Astrocyte (in vitro differentiated cells and primary cell): ENCODE measurements at regions not wholly inside any gene's neighbourhood (a gene's known extent, or its start where the extent isn't known, plus 50 kb on each side); places are given as distances from the start of the nearest gene placed in this dataset.

Experiments
- DNase-seq: peaks from one replicate; pipeline ENCODE4 v3.0.0-alpha.2; 2010; ENCODE audit warnings: low read depth
- FAIRE-seq: peaks from 2 replicates; lab custom pipeline; 2011; peaks lifted over from hg19 to GRCh38; lab: Jason Lieb, UNC
- H2AFZ ChIP-seq: 2 replicates; pipeline ENCODE4 v1.6.0; 2012; ENCODE audit warnings: low read depth, low read length, inconsistent platforms
- H3K27ac ChIP-seq: 2 replicates; pipeline ENCODE4 v1.5.1; 2011; ENCODE audit warnings: low read depth, low read length, inconsistent platforms
- H3K27me3 ChIP-seq: 2 replicates; pipeline ENCODE4 v1.6.0; 2011; ENCODE audit warnings: low read length, inconsistent platforms; ENCODE audit not compliant: insufficient read depth
- H3K36me3 ChIP-seq: 2 replicates; pipeline ENCODE4 v1.5.1; 2011; ENCODE audit warnings: low read length, inconsistent platforms; ENCODE audit not compliant: insufficient read depth
- H3K4me1 ChIP-seq: 2 replicates; pipeline ENCODE4 v1.5.1; 2011; ENCODE audit warnings: low read length, inconsistent platforms; ENCODE audit not compliant: insufficient read depth
- H3K4me2 ChIP-seq: 2 replicates; pipeline ENCODE4 v1.6.0; 2012; ENCODE audit warnings: low read length, inconsistent platforms
- H3K4me3 ChIP-seq: 2 replicates; pipeline ENCODE4 v1.5.1; 2011; ENCODE audit warnings: low read depth, mild to moderate bottlenecking, low read length, inconsistent platforms; ENCODE audit not compliant: insufficient read depth
- H3K79me2 ChIP-seq: 2 replicates; pipeline ENCODE4 v1.6.0; 2012; ENCODE audit warnings: mild to moderate bottlenecking, low read length, inconsistent platforms; ENCODE audit not compliant: insufficient read depth
- H3K9ac ChIP-seq: 2 replicates; pipeline ENCODE4 v1.6.0; 2012; ENCODE audit warnings: mild to moderate bottlenecking, low read length, inconsistent platforms
- H3K9me3 ChIP-seq: 2 replicates; pipeline ENCODE4 v1.5.1; 2012; ENCODE audit warnings: low read depth, mild to moderate bottlenecking, low read length, inconsistent platforms; ENCODE audit not compliant: insufficient read depth
- H4K20me1 ChIP-seq: 2 replicates; pipeline ENCODE4 v1.6.0; 2012; ENCODE audit warnings: low read length, inconsistent platforms; ENCODE audit not compliant: insufficient read depth
- H3K27ac Mint-ChIP-seq: one replicate; pipeline ENCODE4 v1.8.0; 2021; ENCODE audit warnings: mild to moderate bottlenecking, mixed read lengths; ENCODE audit not compliant: unreplicated experiment
- H3K27me3 Mint-ChIP-seq: one replicate; pipeline ENCODE4 v1.8.0; 2021; ENCODE audit warnings: low read depth, mixed read lengths; ENCODE audit not compliant: unreplicated experiment
- H3K36me3 Mint-ChIP-seq: one replicate; pipeline ENCODE4 v1.8.0; 2021; ENCODE audit warnings: low read depth, mixed read lengths; ENCODE audit not compliant: unreplicated experiment
- H3K4me1 Mint-ChIP-seq: one replicate; pipeline ENCODE4 v1.8.0; 2021; ENCODE audit warnings: low read depth, mixed read lengths; ENCODE audit not compliant: unreplicated experiment
- H3K4me3 Mint-ChIP-seq: one replicate; pipeline ENCODE4 v1.8.0; 2021; ENCODE audit warnings: mild to moderate bottlenecking, moderate library complexity, mixed read lengths; ENCODE audit not compliant: unreplicated experiment
- H3K9me3 Mint-ChIP-seq: one replicate; pipeline ENCODE4 v1.8.0; 2021; ENCODE audit warnings: mild to moderate bottlenecking, mixed read lengths; ENCODE audit not compliant: unreplicated experiment
- EZH2 ChIP-seq: IDR thresholded peaks from 2 replicates; pipeline ENCODE4 v1.6.1; 2012; ENCODE audit warnings: mild to moderate bottlenecking, low read length, inconsistent platforms; ENCODE audit not compliant: insufficient read depth
- TF ChIP-seq, protein P1 (sequence below): IDR thresholded peaks from 2 replicates; pipeline ENCODE4 v1.5.1; 2011; ENCODE audit warnings: low read depth, mild to moderate bottlenecking, inconsistent platforms, low read length, moderate library complexity; ENCODE audit not compliant: insufficient read depth

DNA sequence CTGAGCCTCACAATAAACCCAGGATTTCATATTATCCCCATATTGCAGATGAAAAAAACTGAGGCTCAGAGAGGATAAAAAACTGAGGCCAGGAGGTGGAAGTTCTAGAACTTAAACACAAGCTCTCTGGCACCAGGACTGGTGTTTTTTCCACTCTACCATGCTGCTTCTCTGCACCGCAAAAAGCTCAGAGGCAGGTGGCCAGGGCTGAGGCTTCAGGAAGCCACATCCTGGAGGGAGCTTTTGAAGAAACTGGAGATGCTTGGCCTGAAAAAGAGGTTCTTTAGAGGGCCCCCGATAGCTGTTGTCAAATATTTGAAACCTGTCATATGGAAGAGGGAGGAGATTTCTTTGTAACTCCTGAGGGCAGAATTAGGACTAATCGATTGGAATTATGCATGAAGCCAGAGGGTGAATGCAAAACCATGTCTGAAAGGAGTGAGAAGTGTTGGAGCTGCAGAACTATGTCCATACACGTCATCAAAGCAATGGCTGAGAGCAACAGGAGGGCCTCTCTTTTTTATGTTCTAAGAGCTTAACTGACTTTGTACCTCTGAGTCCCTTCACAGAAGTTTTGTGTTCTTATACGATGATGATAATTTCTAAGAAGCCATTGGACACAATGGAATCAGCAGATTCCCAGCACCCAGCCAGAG is 448.6 kb downstream of the FUT8 start:
- H3K4me1 ChIP-seq = no peaks in the 10 kb centered on the region
- Mint-ChIP-seq H3K4me1 (no peaks in the 10 kb centered on the region), H3K9me3 (peaks cover 9% of the 10 kb centered on the region), H3K36me3 (no peaks in the 10 kb centered on the region), H3K27me3 (peaks cover 5% of the 10 kb centered on the region), H3K4me3 (no peak overlapping the region), H3K27ac (no peak overlapping the region)
- H4K20me1 ChIP-seq = no peaks in the 10 kb centered on the region
- H3K79me2 ChIP-seq = no peaks in the 10 kb centered on the region
- no peaks in the 10 kb centered on the region for H3K27me3 ChIP-seq
- no peak overlapping the region for H3K9ac ChIP-seq
- no peaks in the 10 kb centered on the region for H3K9me3 ChIP-seq
- no peak overlapping the region for H3K4me2 ChIP-seq
- TF ChIP-seq, protein P1, sequence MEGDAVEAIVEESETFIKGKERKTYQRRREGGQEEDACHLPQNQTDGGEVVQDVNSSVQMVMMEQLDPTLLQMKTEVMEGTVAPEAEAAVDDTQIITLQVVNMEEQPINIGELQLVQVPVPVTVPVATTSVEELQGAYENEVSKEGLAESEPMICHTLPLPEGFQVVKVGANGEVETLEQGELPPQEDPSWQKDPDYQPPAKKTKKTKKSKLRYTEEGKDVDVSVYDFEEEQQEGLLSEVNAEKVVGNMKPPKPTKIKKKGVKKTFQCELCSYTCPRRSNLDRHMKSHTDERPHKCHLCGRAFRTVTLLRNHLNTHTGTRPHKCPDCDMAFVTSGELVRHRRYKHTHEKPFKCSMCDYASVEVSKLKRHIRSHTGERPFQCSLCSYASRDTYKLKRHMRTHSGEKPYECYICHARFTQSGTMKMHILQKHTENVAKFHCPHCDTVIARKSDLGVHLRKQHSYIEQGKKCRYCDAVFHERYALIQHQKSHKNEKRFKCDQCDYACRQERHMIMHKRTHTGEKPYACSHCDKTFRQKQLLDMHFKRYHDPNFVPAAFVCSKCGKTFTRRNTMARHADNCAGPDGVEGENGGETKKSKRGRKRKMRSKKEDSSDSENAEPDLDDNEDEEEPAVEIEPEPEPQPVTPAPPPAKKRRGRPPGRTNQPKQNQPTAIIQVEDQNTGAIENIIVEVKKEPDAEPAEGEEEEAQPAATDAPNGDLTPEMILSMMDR = no peak
- TF ChIP-seq EZH2 = no peak
- no peak overlapping the region for H3K27ac ChIP-seq
- no peaks in the 10 kb centered on the region for H3K36me3 ChIP-seq
- no peak overlapping the region for H3K4me3 ChIP-seq
- H2AFZ ChIP-seq = no peak overlapping the region
- FAIRE-seq (no peak), DNase-seq (no peak)

DNA sequence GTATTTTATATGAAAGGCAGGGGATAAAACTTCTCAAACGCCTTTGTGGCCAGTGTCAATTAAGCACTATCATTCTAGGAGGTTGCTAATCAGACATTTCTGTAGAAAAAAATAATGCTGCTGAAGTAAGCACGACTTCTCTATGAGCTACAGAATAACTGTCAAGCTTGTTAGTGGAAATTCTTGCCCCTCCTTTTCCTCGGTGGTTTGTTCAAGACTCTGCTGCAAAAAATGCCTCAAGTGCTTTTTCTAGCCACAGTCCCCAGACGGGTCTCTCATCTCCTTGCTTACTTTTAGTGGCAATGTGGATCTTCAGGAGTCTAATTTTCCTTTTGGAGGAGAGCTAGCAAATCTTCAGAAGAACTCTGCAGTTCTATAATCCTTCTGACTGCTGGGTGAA is 452.0 kb downstream of the FUT8 start:
- H2AFZ ChIP-seq = no peak overlapping the region
- H3K9me3 Mint-ChIP-seq = peaks cover 6% of the 10 kb centered on the region

DNA sequence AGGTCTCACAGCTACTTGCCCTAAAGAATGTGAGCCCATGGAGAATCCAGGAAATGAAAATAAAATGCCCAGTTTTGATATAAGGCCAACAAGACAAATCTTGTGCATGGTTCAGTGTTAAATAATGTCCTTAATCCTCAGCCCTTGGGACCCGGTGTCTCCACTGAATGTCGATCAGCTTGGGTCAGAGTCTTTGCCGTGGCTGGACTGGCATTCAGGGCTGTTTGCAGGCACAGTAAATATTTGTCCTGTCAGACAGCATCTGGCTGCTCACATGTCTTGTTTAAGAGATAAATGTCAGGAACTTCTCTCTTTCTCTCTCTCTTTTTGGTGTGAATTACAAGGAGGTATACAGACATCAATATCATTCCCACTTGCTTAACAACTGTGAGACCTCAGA is 452.5 kb downstream of the FUT8 start:
- no peak overlapping the region for H3K4me2 ChIP-seq
- peaks cover 4% of the 10 kb centered on the region for H3K27me3 ChIP-seq
- TF ChIP-seq, protein P1 = no peak
- TF ChIP-seq EZH2 = no peak
- FAIRE-seq (no peak), DNase-seq (no peak)
- H3K4me3 ChIP-seq = no peak overlapping the region
- Mint-ChIP-seq H3K27ac (no peak overlapping the region), H3K4me1 (no peaks in the 10 kb centered on the region), H3K9me3 (peaks cover 6% of the 10 kb centered on the region), H3K27me3 (peaks cover 5% of the 10 kb centered on the region), H3K36me3 (no peaks in the 10 kb centered on the region), H3K4me3 (no peak overlapping the region)
- H2AFZ ChIP-seq = no peak overlapping the region
- H3K27ac ChIP-seq = no peak overlapping the region
- no peaks in the 10 kb centered on the region for H3K79me2 ChIP-seq
- H3K36me3 ChIP-seq = no peaks in the 10 kb centered on the region
- H3K9ac ChIP-seq = no peak overlapping the region
- H4K20me1 ChIP-seq = no peaks in the 10 kb centered on the region
- H3K4me1 ChIP-seq = no peaks in the 10 kb centered on the region
- H3K9me3 ChIP-seq = no peaks in the 10 kb centered on the region

More for the DNA sequence above, 452.0 kb downstream of the FUT8 start:
- H3K36me3 ChIP-seq = no peaks in the 10 kb centered on the region
- DNase-seq (no peak), FAIRE-seq (no peak)
- no peaks in the 10 kb centered on the region for H3K9me3 ChIP-seq
- no peak overlapping the region for H3K27ac ChIP-seq
- Mint-ChIP-seq H3K27me3 (peaks cover 5% of the 10 kb centered on the region), H3K27ac (no peak overlapping the region), H3K4me3 (no peak overlapping the region), H3K4me1 (no peaks in the 10 kb centered on the region), H3K36me3 (no peaks in the 10 kb centered on the region)
- H3K27me3 ChIP-seq = peaks cover 4% of the 10 kb centered on the region
- H3K79me2 ChIP-seq = no peaks in the 10 kb centered on the region
- no peaks in the 10 kb centered on the region for H4K20me1 ChIP-seq
- no peak overlapping the region for H3K4me3 ChIP-seq
- no peak overlapping the region for H3K9ac ChIP-seq
- no peak overlapping the region for H3K4me2 ChIP-seq
- no peaks in the 10 kb centered on the region for H3K4me1 ChIP-seq
- TF ChIP-seq, protein P1 = no peak
- no peak for TF ChIP-seq EZH2
